ENCODE measurements at regions not wholly inside any gene's neighbourhood (a gene's known extent, or its start where the extent isn't known, plus 50 kb on each side); places are given as distances from the start of the nearest gene placed in this dataset.

DNA sequence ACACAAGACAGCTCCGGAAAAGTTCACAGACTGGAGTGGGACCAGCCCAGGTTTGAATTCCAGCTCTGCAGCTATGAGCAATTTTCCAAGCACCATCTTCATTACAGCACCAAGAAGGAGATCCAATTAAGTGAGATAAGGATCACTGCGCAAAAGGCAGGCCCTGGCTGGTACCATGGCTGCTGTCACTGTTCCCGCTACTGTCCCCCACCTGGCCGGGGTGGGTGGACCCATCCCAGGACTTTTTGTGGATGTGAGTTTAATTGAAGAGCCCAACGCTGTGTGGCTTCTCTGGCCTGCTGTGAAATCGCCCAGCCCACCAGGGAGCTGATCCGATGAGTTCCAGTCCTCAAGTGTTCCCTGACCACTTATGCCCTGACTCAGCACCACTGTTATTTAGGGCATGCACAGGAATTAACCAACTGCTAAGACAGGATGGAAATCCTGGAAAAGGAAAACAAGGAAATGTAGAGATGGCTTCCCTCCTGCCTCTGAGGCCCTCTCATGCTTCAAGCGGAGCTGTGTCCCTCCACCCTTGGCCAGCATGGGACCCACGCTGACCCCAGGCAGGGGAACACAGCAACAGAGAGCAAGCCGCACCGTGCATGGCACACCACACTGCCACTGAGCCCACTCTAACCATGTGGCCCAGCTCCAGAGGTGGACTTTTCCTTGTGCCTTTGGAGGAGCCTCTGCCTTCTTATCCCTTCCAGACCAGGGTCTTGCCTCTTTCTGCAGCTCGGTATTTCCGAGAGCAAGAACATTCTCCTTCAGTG lies 150.0 kb upstream of the CST7 start:
- H3K9me3 ChIP-seq (replicated peaks; ENCODE audit: insufficient read depth, low read length) = no peaks in the 10 kb centered on the region
- no peaks in the 10 kb centered on the region for H3K9me2 ChIP-seq (replicated peaks; ENCODE audit: insufficient read depth, low read length)
- H3K27ac ChIP-seq (ENCODE audit: low read length) = no peak overlapping the region
- H3K36me3 ChIP-seq (replicated peaks; ENCODE audit: insufficient read depth, low read length) = no peaks in the 10 kb centered on the region
- TF ChIP-seq EZH2 (optimal IDR thresholded peaks at IDR 0.05; ENCODE audit: low read depth, low read length) (no peak), EZH2phosphoT487 (IDR thresholded peaks at IDR 0.05; ENCODE audit: low read length) (no peak)
- TF ChIP-seq, protein P1, sequence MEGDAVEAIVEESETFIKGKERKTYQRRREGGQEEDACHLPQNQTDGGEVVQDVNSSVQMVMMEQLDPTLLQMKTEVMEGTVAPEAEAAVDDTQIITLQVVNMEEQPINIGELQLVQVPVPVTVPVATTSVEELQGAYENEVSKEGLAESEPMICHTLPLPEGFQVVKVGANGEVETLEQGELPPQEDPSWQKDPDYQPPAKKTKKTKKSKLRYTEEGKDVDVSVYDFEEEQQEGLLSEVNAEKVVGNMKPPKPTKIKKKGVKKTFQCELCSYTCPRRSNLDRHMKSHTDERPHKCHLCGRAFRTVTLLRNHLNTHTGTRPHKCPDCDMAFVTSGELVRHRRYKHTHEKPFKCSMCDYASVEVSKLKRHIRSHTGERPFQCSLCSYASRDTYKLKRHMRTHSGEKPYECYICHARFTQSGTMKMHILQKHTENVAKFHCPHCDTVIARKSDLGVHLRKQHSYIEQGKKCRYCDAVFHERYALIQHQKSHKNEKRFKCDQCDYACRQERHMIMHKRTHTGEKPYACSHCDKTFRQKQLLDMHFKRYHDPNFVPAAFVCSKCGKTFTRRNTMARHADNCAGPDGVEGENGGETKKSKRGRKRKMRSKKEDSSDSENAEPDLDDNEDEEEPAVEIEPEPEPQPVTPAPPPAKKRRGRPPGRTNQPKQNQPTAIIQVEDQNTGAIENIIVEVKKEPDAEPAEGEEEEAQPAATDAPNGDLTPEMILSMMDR (IDR thresholded peaks at IDR 0.05; ENCODE audit: low read length) = no peak
- H3F3A ChIP-seq (ENCODE audit: insufficient read depth, low read length) = no peaks in the 10 kb centered on the region
- no peak overlapping the region for H2AFZ ChIP-seq (ENCODE audit: low read length)
- no peak overlapping the region for H3K4me3 ChIP-seq (ENCODE audit: low read length)
- DNase-seq = no peak
- H3K27me3 ChIP-seq (replicated peaks; ENCODE audit: insufficient read depth, low read length) = no peaks in the 10 kb centered on the region
- no peak overlapping the region for H3K4me2 ChIP-seq (ENCODE audit: low read depth, low read length)
- H3K79me2 ChIP-seq (ENCODE audit: low read length) = no peaks in the 10 kb centered on the region
- H3K4me1 ChIP-seq (ENCODE audit: low read length) = peaks cover 6% of the 10 kb centered on the region
- no peak overlapping the region for H3K9ac ChIP-seq (ENCODE audit: low read length)
- no peaks in the 10 kb centered on the region for H4K20me1 ChIP-seq (ENCODE audit: insufficient read depth, low read length)

DNA sequence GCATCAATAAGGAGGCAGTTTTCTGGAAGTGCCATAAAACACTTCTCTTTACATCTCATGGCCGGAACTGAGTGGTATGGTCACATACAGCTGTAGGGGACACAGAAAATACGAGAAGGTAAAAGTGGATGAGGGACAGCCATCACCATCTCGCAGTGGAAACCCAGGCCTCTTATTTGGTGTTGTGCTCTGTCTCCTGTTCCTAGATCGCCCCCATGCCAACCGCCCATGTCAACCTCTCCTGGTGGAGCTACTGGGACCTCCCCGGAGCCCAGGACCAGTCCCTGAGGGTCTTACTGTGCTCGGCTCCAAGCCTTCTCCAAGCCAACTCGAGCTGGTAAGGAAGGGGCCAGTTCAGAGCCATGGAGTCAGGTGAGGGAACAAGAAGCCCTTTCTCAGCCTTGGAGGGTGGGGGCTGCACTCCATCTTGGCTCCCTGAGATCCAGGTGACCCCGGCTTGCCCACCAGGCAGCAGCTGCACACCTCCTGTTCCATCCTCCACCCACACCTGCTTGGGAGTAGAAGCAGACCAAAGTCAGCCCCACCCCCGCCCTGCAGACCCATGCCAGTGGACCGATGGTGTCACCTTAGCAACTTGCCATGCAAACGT lies 149.0 kb upstream of the CST7 start:
- Histone ChIP-seq H3K9me2 (replicated peaks; ENCODE audit: insufficient read depth, low read length) (no peaks in the 10 kb centered on the region), H3K4me3 (ENCODE audit: low read length) (no peak overlapping the region), H2AFZ (ENCODE audit: low read length) (no peak overlapping the region), H3K27ac (ENCODE audit: low read length) (no peak overlapping the region), H4K20me1 (ENCODE audit: insufficient read depth, low read length) (no peaks in the 10 kb centered on the region), H3K9ac (ENCODE audit: low read length) (no peak overlapping the region), H3K27me3 (replicated peaks; ENCODE audit: insufficient read depth, low read length) (no peaks in the 10 kb centered on the region), H3K36me3 (replicated peaks; ENCODE audit: insufficient read depth, low read length) (no peaks in the 10 kb centered on the region), H3K4me2 (ENCODE audit: low read depth, low read length) (no peak overlapping the region), H3F3A (ENCODE audit: insufficient read depth, low read length) (no peaks in the 10 kb centered on the region), H3K9me3 (replicated peaks; ENCODE audit: insufficient read depth, low read length) (no peaks in the 10 kb centered on the region), H3K79me2 (ENCODE audit: low read length) (no peaks in the 10 kb centered on the region), H3K4me1 (ENCODE audit: low read length) (peaks cover 5% of the 10 kb centered on the region)
- TF ChIP-seq EZH2phosphoT487 (IDR thresholded peaks at IDR 0.05; ENCODE audit: low read length) = no peak
- no peak for DNase-seq

DNA sequence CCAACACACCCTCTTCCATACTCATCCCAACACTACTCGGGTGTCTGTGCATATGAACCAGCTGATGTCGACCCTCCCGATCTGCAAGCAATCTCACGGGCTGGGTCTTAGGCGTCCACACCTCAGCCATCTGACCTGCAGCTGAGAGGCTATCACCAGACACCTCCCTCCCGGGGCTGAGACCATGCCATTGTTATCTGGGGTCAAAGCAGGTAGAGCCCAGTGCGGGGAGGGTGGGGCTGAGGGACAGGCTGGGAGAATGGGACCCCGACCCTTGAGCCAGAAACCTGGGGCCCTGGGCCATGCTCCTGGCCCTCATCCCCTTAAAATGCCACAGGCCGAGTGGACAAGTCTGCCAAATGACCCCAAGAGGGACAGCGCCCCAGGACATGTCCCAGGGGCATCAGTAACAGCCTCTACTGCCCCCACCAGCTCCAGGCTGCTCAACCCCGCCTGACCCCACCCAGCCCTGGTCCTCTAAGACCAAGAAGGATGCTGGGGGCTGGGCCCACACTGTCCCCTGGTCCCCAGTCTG lies 146.7 kb upstream of the CST7 start:
- Histone ChIP-seq H3K79me2 (ENCODE audit: low read length) (no peaks in the 10 kb centered on the region), H3K9me2 (replicated peaks; ENCODE audit: insufficient read depth, low read length) (no peaks in the 10 kb centered on the region), H3K27me3 (replicated peaks; ENCODE audit: insufficient read depth, low read length) (no peaks in the 10 kb centered on the region), H3K9me3 (replicated peaks; ENCODE audit: insufficient read depth, low read length) (no peaks in the 10 kb centered on the region), H3K36me3 (replicated peaks; ENCODE audit: insufficient read depth, low read length) (no peaks in the 10 kb centered on the region), H3K4me1 (ENCODE audit: low read length) (no peaks in the 10 kb centered on the region), H3K4me2 (ENCODE audit: low read depth, low read length) (no peak overlapping the region), H3K9ac (ENCODE audit: low read length) (no peak overlapping the region), H3K27ac (ENCODE audit: low read length) (no peak overlapping the region), H3K4me3 (ENCODE audit: low read length) (no peak overlapping the region), H4K20me1 (ENCODE audit: insufficient read depth, low read length) (no peaks in the 10 kb centered on the region), H2AFZ (ENCODE audit: low read length) (no peak overlapping the region), H3F3A (ENCODE audit: insufficient read depth, low read length) (no peaks in the 10 kb centered on the region)
- TF ChIP-seq EZH2 (optimal IDR thresholded peaks at IDR 0.05; ENCODE audit: low read depth, low read length) (no peak), EZH2phosphoT487 (IDR thresholded peaks at IDR 0.05; ENCODE audit: low read length) (no peak)
- TF ChIP-seq, protein P1 (IDR thresholded peaks at IDR 0.05; ENCODE audit: low read length) = no peak
- DNase-seq = no peak
